Uterus (tissue), 3 donors: ENCODE measurements at regions not wholly inside any gene's neighbourhood (a gene's known extent, or its start where the extent isn't known, plus 50 kb on each side); places are given as distances from the start of the nearest gene placed in this dataset.

Source experiments
- DNase-seq, 2 donors: peaks; one replicate each; pipeline ENCODE4 v3.0.0-alpha.2; 2019 to 2020
- H3K27ac ChIP-seq, 2 donors: fragments of 200-600 bp; sonication (generic); 1 replicate in 1 of 2; 2 replicates in 1 of 2; pipeline ENCODE4 v1.5.1; 2016 to 2018
- H3K27me3 ChIP-seq, 2 donors: fragments of 200-600 bp; sonication (generic); one replicate each; pipeline ENCODE4 v1.5.1; 2018 to 2019; ENCODE audit warnings: control low read depth in 1 of 2
- H3K36me3 ChIP-seq, 2 donors: fragments of 200-600 bp; sonication (generic); one replicate each; pipeline ENCODE4 v1.5.1; 2019; ENCODE audit warnings: control low read depth in 1 of 2
- H3K4me1 ChIP-seq, 2 donors: fragments of 200-600 bp; sonication (generic); one replicate each; pipeline ENCODE4 v1.5.1; 2018 to 2019; ENCODE audit warnings: control low read depth in 1 of 2
- H3K4me3 ChIP-seq, 2 donors: fragments of 200-600 bp; sonication (generic); 1 replicate in 1 of 2; 2 replicates in 1 of 2; pipeline ENCODE4 v1.5.1; 2018 to 2019; ENCODE audit warnings: mild to moderate bottlenecking in 1 of 2
- H3K9me3 ChIP-seq, 2 donors: fragments of 200-600 bp; sonication (generic); one replicate each; pipeline ENCODE4 v1.5.1; 2019; ENCODE audit warnings: control low read depth in 1 of 2
- POLR2A ChIP-seq, 2 donors: fragments of 450-650 bp; IDR thresholded peaks; one replicate each; pipeline ENCODE4 v1.6.1; 2016; ENCODE audit warnings: antibody characterized with exemption in 2 of 2, mild to moderate bottlenecking in 1 of 2, moderate library complexity in 1 of 2
- intact Hi-C: fragments of 100-400 bp; cut with DNase I; formaldehyde crosslinking; loops from one replicate; pipeline ENCODE4 v1.15.1; 2023; ENCODE audit warnings: low total_unique reads
- TF ChIP-seq, protein P1 (sequence below), 4 experiments: fragments of 200-600 bp in 2 of 4; fragments of 450-650 bp in 2 of 4; sonication (generic) in 2 of 4; IDR thresholded peaks; one replicate each; pipeline ENCODE4 v1.5.1; 2016 to 2019; ENCODE audit warnings: antibody characterized with exemption in 4 of 4, mild to moderate bottlenecking in 2 of 4, moderate library complexity in 1 of 4
- donor health status: DM: yes; HTN: yes; CAD: no.

DNA sequence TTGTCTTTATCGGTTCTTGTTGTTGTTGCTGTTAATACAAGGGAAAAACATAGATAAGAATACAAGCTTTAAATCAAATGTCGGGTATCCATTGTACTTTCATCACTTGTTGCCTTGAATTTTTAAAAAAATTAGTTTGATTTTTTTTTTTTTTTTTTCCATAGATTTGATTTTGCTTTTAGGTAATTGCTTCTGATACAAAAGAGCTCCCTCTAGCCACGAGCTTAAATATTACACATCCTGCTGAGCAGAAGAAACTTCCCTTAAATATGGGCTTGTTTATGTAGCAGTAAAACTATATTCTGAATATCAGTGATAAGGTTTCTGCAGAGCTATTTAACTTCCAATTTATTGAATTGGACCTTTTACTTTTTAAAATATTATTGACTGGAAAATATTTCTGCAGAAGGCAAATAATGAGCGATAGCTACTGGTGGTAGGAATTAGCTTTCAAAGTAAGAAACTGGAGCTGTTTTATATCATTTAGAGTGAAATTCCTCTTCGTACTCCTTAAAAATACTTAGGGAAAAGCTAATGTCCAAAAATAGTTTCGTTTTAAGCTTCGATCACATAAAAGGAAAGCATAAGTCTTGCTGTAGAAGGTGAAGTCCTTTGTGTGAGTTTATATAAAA is 216.9 kb downstream of the POLR1F start:
- Histone ChIP-seq H3K36me3 (no peaks in the 10 kb centered on the region), H3K4me3 (peak overlapping the region in 1 of 2 donors; percentile 15), H3K27me3 (no peaks in the 10 kb centered on the region), H3K9me3 (no peaks in the 10 kb centered on the region), H3K27ac (peak overlapping the region; percentile 62 to 70), H3K4me1 (no peaks in the 10 kb centered on the region)
- intact Hi-C loops: no loop called here
- no peak for TF ChIP-seq POLR2A (IDR thresholded peaks at IDR 0.05)
- TF ChIP-seq, protein P1, sequence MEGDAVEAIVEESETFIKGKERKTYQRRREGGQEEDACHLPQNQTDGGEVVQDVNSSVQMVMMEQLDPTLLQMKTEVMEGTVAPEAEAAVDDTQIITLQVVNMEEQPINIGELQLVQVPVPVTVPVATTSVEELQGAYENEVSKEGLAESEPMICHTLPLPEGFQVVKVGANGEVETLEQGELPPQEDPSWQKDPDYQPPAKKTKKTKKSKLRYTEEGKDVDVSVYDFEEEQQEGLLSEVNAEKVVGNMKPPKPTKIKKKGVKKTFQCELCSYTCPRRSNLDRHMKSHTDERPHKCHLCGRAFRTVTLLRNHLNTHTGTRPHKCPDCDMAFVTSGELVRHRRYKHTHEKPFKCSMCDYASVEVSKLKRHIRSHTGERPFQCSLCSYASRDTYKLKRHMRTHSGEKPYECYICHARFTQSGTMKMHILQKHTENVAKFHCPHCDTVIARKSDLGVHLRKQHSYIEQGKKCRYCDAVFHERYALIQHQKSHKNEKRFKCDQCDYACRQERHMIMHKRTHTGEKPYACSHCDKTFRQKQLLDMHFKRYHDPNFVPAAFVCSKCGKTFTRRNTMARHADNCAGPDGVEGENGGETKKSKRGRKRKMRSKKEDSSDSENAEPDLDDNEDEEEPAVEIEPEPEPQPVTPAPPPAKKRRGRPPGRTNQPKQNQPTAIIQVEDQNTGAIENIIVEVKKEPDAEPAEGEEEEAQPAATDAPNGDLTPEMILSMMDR (IDR thresholded peaks at IDR 0.05): peak in 3 of 4 experiments; percentile 38 to 64 (median 41)
- DNase-seq: no peak

DNA sequence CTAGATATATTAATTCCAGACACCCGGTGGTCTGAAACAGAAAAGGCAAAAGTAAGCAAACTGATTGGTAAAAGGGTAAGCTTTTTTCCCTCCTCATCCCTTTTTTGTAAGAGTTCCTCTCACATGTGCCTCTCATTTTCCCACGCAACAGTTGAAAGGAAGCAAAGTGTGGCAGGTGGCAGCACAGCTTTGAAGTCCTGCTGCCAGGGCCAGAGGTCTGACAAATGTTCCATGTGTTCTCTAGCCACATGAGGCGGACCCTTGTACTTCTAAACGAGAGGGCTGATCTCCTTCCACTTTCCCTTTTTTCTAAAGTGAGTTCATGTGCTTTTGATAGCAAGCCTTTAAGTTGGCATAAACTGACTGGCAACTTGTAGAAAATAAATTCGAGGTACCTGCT is 217.5 kb downstream of the POLR1F start:
- Histone ChIP-seq H3K27me3 (no peaks in the 10 kb centered on the region), H3K9me3 (no peaks in the 10 kb centered on the region), H3K36me3 (no peaks in the 10 kb centered on the region), H3K4me3 (no peak overlapping the region), H3K27ac (no peak overlapping the region), H3K4me1 (no peaks in the 10 kb centered on the region)
- TF ChIP-seq POLR2A (IDR thresholded peaks at IDR 0.05): no peak
- TF ChIP-seq, protein P1 (IDR thresholded peaks at IDR 0.05): no peak
- intact Hi-C loops: no loop called here
- DNase-seq: no peak

DNA sequence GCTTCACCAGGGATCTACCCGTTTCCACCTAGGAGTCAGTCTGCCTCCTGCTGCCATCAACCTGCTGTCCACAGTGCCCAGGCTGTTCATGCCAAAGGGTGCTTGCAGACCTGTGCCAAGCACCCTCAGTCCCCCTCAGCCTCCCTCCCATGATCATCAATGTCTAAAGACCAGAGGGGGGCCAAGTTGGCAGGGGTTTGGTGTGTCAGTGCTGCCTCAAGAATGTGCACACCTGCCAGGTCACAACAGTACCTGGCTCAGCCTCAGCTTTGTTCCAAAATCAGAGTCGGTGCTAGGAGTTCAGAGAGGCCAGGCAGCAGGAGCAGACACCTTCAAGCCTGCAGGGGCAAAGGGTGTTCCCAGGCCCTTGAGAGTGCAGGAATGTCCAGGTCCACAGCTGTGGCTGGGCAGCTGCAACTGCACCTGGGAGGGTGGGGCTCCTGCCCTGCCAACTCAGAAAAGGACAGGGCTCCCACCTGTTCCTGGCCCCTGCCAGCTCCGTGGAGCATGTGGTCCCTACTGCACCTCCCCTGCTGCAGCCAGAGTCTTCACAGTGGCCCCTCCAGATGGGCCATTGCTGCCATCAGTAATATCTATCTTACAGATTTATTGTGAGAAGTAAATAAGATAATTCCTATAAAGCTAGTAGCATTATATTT is 219.5 kb downstream of the POLR1F start:
- Histone ChIP-seq H3K27ac (no peak overlapping the region), H3K27me3 (no peaks in the 10 kb centered on the region), H3K36me3 (no peaks in the 10 kb centered on the region), H3K4me1 (no peaks in the 10 kb centered on the region), H3K9me3 (no peaks in the 10 kb centered on the region), H3K4me3 (no peak overlapping the region)
- intact Hi-C loops: no loop called here
- DNase-seq: no peak
- TF ChIP-seq POLR2A (IDR thresholded peaks at IDR 0.05): no peak
- TF ChIP-seq, protein P1 (IDR thresholded peaks at IDR 0.05): no peak

DNA sequence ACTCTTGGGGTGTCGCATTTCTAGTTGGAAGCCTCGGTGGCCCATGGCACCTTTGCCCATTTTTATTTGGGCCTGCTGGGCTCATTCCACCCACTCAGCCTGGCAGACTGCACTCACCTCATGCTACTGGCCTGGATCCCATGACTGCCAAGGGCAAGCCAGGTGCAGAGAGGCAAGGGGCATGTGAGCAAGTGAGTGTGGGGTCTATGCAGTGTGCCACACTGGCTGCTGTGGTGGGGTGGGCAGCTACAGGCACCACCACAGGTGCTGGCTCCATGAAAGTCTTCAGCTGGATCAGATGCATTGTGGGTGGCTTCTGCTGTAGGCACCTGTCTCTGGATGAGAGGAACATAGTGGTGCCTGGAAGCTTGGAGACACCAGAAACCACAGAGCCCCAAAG is 220.8 kb downstream of the POLR1F start:
- no peaks in the 10 kb centered on the region for H3K9me3 ChIP-seq
- H3K4me3 ChIP-seq: no peak overlapping the region
- intact Hi-C loops: no loop called here
- no peaks in the 10 kb centered on the region for H3K36me3 ChIP-seq
- H3K27ac ChIP-seq: no peak overlapping the region
- no peaks in the 10 kb centered on the region for H3K4me1 ChIP-seq
- no peak for TF ChIP-seq POLR2A (IDR thresholded peaks at IDR 0.05)
- TF ChIP-seq, protein P1 (IDR thresholded peaks at IDR 0.05): no peak
- H3K27me3 ChIP-seq: no peaks in the 10 kb centered on the region
- DNase-seq: no peak

DNA sequence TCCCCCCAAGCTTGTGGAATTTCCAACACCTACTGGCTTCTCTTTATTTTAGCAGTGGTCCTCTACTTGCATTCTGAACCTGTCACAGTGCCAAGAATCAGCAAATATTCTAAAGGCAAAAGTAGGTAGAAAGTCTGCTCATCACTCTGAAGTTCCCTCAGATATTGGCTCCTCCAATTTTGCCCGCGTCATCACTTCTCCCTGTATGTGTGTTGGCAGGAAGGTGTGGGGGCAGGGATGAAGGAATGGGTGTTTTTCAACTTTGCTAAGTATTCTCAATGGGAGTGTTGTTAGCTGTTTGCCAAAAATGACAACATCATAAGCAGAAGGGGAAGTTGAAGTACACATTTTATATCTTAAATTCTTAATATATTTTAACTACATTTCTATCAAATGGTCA is 226.2 kb downstream of the POLR1F start:
- intact Hi-C loops: no loop called here
- Histone ChIP-seq H3K36me3 (no peaks in the 10 kb centered on the region), H3K4me1 (no peaks in the 10 kb centered on the region), H3K27ac (no peak overlapping the region), H3K9me3 (no peaks in the 10 kb centered on the region), H3K4me3 (no peak overlapping the region), H3K27me3 (no peaks in the 10 kb centered on the region)
- TF ChIP-seq POLR2A (IDR thresholded peaks at IDR 0.05): no peak
- TF ChIP-seq, protein P1 (IDR thresholded peaks at IDR 0.05): no peak
- DNase-seq: no peak
